DOHH2 (cell line): ENCODE measurements at regions not wholly inside any gene's neighbourhood (a gene's known extent, or its start where the extent isn't known, plus 50 kb on each side); places are given as distances from the start of the nearest gene placed in this dataset.

Experiments
- H3F3A ChIP-seq: fragments of 200-600 bp; sonication (generic), shearing (Covaris generic); 2 replicates; pipeline ENCODE4 v1.6.0; 2016; ENCODE audit warnings: antibody characterized with exemption, mild to moderate bottlenecking; ENCODE audit not compliant: control insufficient read depth, insufficient read depth
- H3K27ac ChIP-seq: fragments of 200-600 bp; sonication (generic); 2 replicates; pipeline ENCODE4 v1.5.1; 2014; ENCODE audit warnings: low read depth, mild to moderate bottlenecking, low read length, moderate library complexity
- H3K27me3 ChIP-seq: fragments of 200-600 bp; sonication (generic); 2 replicates; pipeline ENCODE4 v1.6.1; 2014; ENCODE audit warnings: mild to moderate bottlenecking, low read length, mixed read lengths; ENCODE audit not compliant: control insufficient read depth
- H3K36me3 ChIP-seq: fragments of 200-600 bp; sonication (generic); 2 replicates; pipeline ENCODE4 v1.6.1; 2014; ENCODE audit warnings: mild to moderate bottlenecking, low read length, moderate library complexity, mixed read lengths; ENCODE audit not compliant: control insufficient read depth
- H3K4me1 ChIP-seq: fragments of 200-600 bp; sonication (generic); 2 replicates; pipeline ENCODE4 v1.6.1; 2014; ENCODE audit warnings: mild to moderate bottlenecking, low read length, mixed read lengths; ENCODE audit not compliant: control insufficient read depth
- H3K4me2 ChIP-seq: fragments of 200-600 bp; sonication (generic); 2 replicates; pipeline ENCODE4 v1.6.0; 2014; ENCODE audit warnings: mild to moderate bottlenecking, low read length, moderate library complexity
- H3K4me3 ChIP-seq: fragments of 200-600 bp; sonication (generic); 2 replicates; pipeline ENCODE4 v1.5.1; 2014; ENCODE audit warnings: mild to moderate bottlenecking, low read length, mixed read lengths
- H3K79me2 ChIP-seq: fragments of 200-600 bp; sonication (generic); 2 replicates; pipeline ENCODE4 v1.6.1; 2014; ENCODE audit warnings: mild to moderate bottlenecking, low read length, mixed read lengths; ENCODE audit not compliant: control insufficient read depth
- H3K9me2 ChIP-seq: fragments of 200-600 bp; sonication (generic); replicated peaks from 2 replicates; pipeline ENCODE4 v1.6.1; 2014; ENCODE audit warnings: mild to moderate bottlenecking, low read length, mixed read lengths; ENCODE audit not compliant: control insufficient read depth
- H3K9me3 ChIP-seq: fragments of 200-600 bp; sonication (generic); 2 replicates; pipeline ENCODE4 v1.6.1; 2014; ENCODE audit warnings: antibody characterized with exemption, low read length, mixed read lengths; ENCODE audit not compliant: control insufficient read depth, insufficient read depth
- H4K20me1 ChIP-seq: fragments of 200-600 bp; sonication (generic); 2 replicates; pipeline ENCODE4 v1.6.0; 2014; ENCODE audit warnings: low read depth, mild to moderate bottlenecking, antibody characterized with exemption, low read length, moderate library complexity; ENCODE audit not compliant: control insufficient read depth, insufficient read depth
- EZH2phosphoT487 ChIP-seq: fragments of 200-600 bp; sonication (generic); IDR thresholded peaks from 2 replicates; pipeline ENCODE4 v1.6.1; 2017; ENCODE audit warnings: borderline replicate concordance, mild to moderate bottlenecking, antibody characterized with exemption, low read length, moderate library complexity, mixed read lengths
- TF ChIP-seq, protein P1 (sequence below): fragments of 200-600 bp; sonication (generic); IDR thresholded peaks from one replicate; pipeline ENCODE4 v1.5.1; 2014; ENCODE audit warnings: antibody characterized with exemption, mild to moderate bottlenecking, low read depth, low read length; ENCODE audit not compliant: poor library complexity, severe bottlenecking

DNA sequence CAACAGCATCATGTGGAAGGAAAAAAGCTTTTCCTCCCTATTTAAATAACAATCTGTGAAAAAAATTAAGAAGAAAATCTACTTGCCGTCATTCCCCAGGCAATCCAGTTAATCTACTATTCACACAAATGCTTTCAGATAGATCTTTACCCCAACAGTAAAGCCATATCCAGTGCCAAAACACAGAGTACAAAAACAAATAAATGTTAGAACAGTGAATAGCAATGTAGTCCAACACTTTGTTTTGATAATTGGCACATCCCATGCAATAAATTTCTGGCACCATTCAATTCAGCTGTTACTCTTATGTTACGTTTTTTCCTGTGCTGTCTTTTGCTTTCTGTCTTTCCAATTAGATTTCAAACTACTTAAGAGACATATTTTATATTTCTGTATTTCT lies 2245.5 kb upstream of the WWC1 start:
- H3K9me3 ChIP-seq: no peaks in the 10 kb centered on the region
- no peak overlapping the region for H3K27ac ChIP-seq
- H4K20me1 ChIP-seq: no peaks in the 10 kb centered on the region
- TF ChIP-seq, protein P1, sequence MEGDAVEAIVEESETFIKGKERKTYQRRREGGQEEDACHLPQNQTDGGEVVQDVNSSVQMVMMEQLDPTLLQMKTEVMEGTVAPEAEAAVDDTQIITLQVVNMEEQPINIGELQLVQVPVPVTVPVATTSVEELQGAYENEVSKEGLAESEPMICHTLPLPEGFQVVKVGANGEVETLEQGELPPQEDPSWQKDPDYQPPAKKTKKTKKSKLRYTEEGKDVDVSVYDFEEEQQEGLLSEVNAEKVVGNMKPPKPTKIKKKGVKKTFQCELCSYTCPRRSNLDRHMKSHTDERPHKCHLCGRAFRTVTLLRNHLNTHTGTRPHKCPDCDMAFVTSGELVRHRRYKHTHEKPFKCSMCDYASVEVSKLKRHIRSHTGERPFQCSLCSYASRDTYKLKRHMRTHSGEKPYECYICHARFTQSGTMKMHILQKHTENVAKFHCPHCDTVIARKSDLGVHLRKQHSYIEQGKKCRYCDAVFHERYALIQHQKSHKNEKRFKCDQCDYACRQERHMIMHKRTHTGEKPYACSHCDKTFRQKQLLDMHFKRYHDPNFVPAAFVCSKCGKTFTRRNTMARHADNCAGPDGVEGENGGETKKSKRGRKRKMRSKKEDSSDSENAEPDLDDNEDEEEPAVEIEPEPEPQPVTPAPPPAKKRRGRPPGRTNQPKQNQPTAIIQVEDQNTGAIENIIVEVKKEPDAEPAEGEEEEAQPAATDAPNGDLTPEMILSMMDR: no peak
- no peak for TF ChIP-seq EZH2phosphoT487
- H3F3A ChIP-seq: no peaks in the 10 kb centered on the region
- no peaks in the 10 kb centered on the region for H3K27me3 ChIP-seq
- H3K79me2 ChIP-seq: no peaks in the 10 kb centered on the region
- H3K36me3 ChIP-seq: no peaks in the 10 kb centered on the region
- no peaks in the 10 kb centered on the region for H3K4me1 ChIP-seq
- no peaks in the 10 kb centered on the region for H3K9me2 ChIP-seq
- no peak overlapping the region for H3K4me2 ChIP-seq
- H3K4me3 ChIP-seq: no peak overlapping the region

DNA sequence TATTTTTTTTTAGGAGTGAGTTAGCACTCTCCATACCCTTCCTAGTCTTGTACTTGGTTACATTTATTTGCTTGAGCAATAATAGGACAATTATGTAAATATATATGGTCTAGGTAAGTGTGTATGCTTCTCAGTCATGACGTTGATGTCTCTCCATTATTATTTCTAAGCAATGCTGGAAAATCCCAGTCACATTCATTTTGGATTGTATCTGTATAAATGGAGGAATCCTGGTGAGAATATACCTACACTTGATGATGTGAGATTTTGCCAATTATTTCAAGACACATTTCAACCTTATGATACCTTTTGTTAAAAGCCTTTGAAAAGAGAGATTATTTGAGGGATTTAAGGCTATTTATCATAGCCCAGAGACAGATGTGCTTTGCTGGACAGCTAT lies 2244.5 kb upstream of the WWC1 start:
- Histone ChIP-seq H3F3A (no peaks in the 10 kb centered on the region), H3K27me3 (no peaks in the 10 kb centered on the region), H3K79me2 (no peaks in the 10 kb centered on the region), H3K36me3 (no peaks in the 10 kb centered on the region), H3K27ac (no peak overlapping the region), H3K4me2 (no peak overlapping the region), H4K20me1 (no peaks in the 10 kb centered on the region), H3K9me2 (no peaks in the 10 kb centered on the region), H3K9me3 (no peaks in the 10 kb centered on the region), H3K4me1 (no peaks in the 10 kb centered on the region), H3K4me3 (no peak overlapping the region)
- TF ChIP-seq EZH2phosphoT487: no peak
- TF ChIP-seq, protein P1: no peak

DNA sequence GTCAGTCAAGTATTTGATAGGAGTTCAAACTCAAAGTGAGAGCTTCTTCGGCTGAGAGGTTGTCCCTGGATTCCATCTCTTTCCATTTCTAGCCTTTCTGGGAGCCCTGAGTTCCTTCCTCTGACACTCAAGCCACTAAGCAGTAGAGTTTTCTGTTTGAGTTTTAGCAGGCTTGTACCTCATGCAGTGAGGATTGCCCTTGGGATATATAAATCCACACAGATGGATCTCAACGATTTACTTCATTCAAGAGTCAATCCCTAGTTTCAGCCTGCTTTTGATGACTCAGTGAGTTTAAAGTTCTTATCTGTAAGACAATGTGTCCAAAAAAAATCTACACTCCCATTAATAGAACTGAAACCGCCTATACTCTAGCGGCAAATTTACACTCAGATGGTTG lies 2240.9 kb upstream of the WWC1 start:
- H3K9me2 ChIP-seq: no peaks in the 10 kb centered on the region
- no peak overlapping the region for H3K4me3 ChIP-seq
- H3F3A ChIP-seq: no peaks in the 10 kb centered on the region
- H3K9me3 ChIP-seq: no peaks in the 10 kb centered on the region
- TF ChIP-seq EZH2phosphoT487: no peak
- TF ChIP-seq, protein P1: no peak
- no peaks in the 10 kb centered on the region for H3K79me2 ChIP-seq
- no peaks in the 10 kb centered on the region for H3K36me3 ChIP-seq
- no peaks in the 10 kb centered on the region for H3K4me1 ChIP-seq
- no peak overlapping the region for H3K4me2 ChIP-seq
- H3K27ac ChIP-seq: no peak overlapping the region
- H3K27me3 ChIP-seq: no peaks in the 10 kb centered on the region
- H4K20me1 ChIP-seq: no peaks in the 10 kb centered on the region

GRCh38 chr5:166058660-166059059 lies 2232.8 kb upstream of the WWC1 start:
- Histone ChIP-seq H3K79me2 (no peaks in the 10 kb centered on the region), H3K9me3 (no peaks in the 10 kb centered on the region), H3K27ac (no peak overlapping the region), H3K4me1 (no peaks in the 10 kb centered on the region), H3K4me3 (no peak overlapping the region), H4K20me1 (no peaks in the 10 kb centered on the region), H3K9me2 (no peaks in the 10 kb centered on the region), H3K4me2 (no peak overlapping the region), H3K27me3 (no peaks in the 10 kb centered on the region), H3F3A (no peaks in the 10 kb centered on the region), H3K36me3 (no peaks in the 10 kb centered on the region)
- no peak for TF ChIP-seq EZH2phosphoT487
- TF ChIP-seq, protein P1: no peak
